CD4-positive, alpha-beta T cell treated with Interleukin-6 for 4 hours (primary cell): ENCODE measurements at regions not wholly inside any gene's neighbourhood (a gene's known extent, or its start where the extent isn't known, plus 50 kb on each side); places are given as distances from the start of the nearest gene placed in this dataset.

ENCODE experiments used
- DNase-seq: peaks from one replicate; pipeline ENCODE4 v3.0.0-alpha.2; 2020; ENCODE audit warnings: mixed read lengths

DNA sequence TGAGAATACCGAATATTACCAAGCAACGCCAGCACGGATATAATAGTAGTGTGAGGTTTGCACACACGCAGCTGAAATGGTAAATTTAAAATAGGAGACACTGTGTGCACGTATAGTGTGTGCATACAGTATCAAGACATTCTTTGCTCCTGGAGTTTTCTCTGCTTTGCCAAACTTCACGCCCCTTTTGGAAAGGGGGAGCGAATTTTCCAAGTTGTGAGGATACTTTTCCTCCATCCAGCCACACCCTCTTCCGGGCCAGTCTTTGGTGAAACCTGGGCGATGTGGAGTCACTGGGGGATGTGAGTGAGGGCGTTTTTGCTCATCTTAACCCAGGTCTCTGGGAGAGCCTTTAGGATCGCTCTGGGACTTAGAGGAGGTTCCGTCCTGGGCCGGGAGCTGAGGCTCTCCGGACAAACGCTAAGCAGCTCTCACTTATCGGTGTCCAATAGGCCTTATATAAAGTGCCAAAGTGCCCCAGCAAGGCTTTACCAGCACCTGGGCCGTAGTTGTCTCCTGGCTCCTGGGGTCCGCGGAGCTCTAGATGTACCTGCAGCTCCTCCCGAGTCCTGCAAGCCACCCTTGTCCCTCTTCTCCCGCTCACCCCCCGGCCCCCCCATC, 160.0 kb upstream of the MKI67 start:
- DNase-seq: no peak

DNA sequence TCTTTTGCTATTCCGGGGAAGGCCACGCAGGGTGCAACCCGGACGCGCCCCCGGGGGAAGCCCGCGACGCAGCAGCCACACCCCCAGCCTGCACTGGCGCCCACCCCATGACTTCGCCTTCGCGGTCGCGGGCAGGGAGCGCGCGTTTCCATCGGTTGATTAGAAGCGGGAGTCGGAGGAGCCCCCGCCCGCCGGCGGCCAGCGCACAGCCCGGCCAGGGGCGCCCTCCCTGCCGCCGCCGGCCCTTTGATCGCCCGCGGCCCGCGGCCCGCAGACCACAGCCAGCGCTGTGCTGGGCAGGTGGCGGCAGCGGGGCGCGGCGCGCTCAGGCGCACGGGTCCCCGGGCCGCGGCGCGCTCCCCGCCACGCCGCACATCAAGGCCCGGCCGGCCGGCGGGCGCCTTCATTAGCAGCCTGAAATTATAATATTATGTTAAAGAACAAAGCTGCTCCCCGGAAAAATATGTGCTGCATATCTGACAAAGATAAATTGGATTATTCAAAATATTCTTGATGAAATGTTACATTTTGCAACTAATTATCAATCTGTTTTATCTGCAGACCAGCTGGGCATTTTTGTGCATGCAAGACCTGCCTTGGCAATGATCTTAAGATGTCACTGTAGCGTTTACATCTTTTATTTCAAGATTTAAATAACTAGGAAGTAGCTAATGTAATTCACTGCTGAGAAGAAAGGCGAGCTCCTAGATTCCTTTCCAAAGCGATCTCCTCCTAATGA, 160.7 kb upstream of the MKI67 start:
- no peak for DNase-seq

DNA sequence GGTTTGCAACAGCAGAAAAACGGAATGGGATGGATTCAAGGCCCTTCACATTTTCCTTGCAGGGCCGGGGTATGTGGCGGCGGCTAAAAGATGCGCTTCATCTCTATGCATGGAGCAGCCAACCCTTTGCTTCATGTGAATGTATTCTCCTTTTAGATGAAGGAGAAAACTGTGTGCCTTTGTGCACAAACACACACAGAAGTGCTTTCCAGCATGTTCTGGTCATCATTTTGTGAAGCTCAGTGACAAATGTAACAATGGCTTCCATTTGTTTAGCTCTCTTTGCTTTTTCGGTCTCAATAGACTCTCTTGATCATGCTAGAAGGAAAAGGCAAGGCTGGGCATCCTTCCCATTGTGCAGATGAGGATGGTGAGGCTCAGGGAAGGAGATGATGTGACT, 161.7 kb upstream of the MKI67 start:
- DNase-seq: no peak

DNA sequence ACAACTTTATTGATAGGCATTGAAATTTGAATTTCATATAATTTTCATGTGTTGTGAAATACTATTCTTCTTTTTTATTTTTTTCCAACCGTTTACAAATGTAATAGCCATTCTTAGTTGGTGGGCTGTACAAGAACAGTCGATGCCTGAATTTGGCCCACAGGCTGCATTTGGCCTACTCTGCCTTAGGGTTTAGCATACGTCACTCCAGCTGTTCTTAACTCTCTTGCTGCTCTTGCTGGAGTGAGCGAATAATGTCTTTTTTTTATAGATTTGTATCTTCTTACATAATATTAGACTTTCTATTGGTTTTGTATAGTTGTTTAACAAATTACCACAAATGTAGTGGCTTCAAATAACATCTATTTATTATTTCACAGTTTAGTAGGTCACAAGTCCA, 163.4 kb upstream of the MKI67 start:
- DNase-seq: no peak

DNA sequence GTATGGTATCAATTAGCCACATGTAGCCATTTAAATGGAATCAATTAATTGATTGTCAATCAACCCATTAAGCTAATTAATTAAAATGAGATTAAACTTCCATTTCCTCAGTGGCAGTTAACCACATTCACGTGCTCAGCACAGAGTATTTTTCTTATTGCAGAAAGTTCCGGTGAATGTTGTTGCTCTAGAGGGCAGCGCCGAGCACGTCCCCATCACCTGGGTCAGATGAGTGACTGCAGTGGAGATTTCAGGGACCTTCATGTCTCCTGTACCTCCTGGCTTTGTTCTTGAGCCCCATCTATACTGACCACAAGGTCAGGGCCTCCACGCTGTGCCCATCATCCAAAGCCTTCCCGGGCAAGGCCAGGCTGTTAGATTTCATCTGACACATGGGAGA, 168.8 kb upstream of the MKI67 start:
- no peak for DNase-seq

DNA sequence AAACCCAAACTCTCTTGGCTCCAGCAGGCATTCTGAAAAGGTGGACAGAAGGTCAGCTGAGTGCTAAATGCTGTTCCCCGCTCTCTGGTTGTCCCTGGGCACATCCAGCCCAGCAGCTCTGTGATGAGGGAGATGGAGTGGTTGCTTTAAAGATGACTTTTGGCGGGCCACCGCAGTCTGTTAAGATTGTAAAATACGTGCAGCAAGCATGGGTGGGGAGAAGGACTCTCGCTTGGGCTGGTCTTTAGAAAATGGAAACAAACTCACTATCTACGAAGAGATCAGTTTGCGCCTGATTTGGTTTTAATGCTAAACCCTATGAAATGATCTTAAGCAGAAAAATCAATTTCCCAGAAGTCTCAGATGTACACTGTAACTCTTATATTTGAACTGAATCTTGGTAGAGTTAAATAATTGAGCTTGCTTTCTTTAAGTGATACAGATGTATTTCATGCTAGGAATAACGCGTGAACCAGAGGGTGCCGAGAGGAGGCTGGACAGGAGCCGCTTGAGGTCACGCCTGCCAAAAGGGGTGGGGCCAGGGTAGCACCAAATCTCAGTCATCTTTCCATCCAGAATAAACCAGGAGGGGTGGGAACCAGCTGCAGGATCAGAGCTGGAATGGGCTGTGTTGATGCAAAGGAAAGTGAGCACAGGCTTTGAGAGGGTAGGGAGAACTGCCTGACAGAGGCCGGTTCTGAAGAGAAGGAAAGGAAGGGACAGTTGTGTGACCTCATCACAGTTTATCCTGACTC, 170.2 kb upstream of the MKI67 start:
- no peak for DNase-seq

DNA sequence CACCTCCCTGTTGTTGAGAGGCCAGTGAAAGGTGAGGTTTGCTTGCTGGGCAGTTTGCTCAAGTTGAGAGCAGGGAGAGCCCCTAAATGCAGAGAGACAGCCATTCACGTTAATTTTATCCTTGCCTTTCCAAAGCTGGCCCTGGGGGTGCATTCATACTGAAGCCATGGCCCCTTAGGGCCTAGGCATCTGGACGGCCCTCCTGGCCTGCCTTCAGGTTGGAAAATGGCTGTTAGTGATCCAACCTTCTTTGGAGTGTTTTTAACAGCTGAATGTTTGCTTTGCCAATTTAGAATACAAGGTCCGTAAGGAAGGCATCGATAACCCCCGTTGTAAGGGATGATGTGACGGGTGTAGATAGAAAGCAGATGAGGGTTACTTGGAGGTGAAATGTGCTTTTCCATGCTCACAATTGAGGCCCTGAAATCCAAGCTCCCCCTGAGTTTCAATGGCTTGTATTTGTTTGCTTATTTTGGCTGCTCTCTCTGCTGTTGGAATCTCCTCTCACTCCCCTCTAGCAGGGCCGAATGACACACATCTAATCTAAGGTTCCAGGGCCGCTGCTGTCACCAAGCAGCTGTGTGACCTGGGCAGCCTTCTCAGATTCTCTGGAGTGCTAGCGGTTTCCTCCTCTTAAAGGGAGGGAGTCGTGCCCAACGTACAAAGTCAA, 171.6 kb upstream of the MKI67 start:
- DNase-seq: no peak

DNA sequence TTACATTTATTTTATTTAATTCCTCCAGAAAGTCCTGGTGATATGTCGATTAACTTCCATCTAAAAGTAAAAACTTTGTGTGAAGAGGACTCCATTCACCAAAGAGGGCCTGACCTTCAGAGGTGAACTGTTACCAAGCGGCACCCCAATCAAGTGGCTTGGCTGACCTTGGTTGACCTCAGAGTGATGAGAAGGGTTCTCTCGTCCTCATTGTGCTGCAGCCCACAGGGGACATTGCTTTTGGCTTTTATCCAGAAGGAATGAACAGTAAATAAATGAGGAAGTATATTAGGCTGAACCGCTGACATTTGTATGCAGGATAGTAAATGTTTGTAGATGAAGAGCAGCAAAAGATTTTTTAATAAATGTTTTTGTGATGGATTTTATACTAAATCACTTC, 172.4 kb upstream of the MKI67 start:
- DNase-seq: no peak

DNA sequence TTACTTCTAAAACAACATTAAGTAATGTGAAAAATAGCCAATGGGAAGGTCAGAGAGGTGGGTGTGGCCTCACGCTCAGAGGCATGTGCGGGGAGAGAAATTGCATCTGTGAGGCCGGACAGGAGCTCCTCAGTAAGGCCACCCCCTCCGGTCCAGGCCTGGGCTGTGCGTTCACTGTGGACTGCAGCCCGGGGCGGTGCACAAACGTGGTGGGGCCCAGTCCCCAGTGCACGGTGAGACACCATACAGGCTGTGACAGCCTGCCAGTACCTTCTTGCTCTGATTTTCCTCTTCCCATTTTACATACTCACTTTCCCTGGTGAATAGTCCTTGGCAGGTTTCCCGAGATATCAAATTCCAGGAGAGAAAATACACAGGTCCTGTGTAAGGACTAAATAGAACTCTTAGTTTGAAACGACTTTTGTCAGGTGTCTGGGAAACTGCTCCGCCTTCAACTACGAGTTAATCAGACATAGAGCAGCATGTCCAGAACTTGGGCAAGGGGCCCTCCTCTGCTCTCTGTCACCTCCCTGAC, 174.1 kb upstream of the MKI67 start:
- DNase-seq: no peak

DNA sequence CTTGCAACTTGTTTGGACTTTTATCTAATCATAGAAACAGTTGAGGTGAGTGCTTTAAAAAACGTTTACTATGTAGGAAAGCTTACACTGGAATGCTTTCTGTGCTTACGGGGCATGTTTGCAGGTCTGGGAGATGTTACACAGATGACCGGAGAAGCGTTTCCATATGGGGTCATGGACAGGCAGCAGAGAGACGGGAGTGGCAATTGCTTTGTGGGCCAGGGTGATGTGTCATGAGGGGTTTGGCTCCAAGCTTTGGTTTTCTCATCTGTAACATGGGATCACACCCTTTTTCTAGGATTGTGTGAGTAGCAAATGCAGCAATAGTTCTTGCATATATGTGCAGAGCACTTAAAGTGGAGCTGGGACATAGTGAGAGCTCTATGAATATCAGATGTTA, 174.8 kb upstream of the MKI67 start:
- no peak for DNase-seq

DNA sequence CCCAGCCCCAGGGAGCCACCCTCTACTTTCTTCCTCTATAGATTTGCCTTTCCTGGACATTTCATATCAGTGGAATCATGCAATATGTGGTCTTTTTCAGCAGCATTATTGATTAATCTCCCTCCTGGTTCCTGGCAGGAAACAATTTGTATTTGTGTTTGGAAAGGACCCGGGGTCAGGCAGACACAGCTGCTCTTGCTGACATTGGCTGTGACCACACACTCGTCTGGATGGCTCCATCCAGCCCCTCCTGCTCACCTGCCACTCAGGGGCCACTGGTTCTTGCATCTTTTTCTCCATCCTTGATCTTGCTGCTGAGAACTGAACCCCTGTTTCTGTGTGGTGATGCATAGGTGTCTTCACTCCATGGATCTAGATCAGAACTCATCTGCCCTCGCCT, 176.6 kb upstream of the MKI67 start:
- DNase-seq: no peak

DNA sequence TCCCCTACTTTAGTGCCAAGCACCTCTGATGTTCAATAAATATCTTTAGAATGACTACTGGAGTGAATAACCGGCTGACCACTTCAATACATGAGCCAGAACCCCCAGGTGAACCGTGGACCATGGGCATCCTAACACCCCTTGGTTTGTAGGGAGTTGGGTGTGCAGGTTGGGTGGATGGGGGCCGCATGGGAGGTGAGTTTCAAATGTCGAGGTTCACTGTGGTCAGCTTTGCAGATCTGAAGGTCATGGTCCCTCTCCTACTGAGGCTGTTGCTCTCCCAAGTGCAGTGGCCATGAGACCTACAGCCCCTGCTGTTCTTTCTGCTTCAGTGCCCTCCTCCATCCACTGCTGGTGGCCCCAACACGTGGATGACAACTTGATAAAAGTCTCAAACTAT, 178.0 kb upstream of the MKI67 start:
- DNase-seq: no peak

DNA sequence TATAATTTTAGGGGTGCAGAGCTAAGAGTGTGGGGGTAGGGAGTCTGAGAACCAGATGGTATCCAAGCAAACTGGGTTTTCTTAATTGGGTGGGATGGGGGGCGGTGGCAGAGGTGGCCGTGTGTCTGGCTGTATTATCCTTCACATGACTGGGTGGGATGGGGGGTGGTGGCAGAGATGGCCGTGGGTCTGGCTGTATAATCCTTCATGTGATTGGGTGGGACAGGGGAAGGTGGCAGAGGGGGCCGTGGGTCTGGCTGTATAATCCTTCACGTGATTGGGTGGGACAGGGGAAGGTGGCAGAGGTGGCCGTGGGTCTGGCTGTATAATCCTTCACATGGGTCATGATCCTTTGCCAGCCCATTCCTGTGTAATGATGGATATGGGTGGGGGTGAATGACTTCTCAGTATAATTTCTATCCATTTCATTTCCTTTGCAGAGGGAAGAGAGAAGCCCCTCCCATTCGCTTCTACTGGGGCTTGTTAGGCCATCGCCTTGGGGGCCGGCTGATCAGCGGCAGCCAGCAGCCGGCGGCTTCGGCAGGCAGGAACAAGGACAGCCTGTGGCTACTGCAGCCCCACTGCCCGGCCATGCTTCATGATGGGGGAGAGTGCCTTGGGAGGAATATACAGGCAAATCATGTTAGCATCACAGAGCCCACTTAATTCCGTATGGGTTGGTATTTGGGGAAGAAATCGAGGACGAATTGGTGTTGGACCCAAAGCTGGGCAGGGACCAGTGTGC, 179.6 kb upstream of the MKI67 start:
- no peak for DNase-seq

DNA sequence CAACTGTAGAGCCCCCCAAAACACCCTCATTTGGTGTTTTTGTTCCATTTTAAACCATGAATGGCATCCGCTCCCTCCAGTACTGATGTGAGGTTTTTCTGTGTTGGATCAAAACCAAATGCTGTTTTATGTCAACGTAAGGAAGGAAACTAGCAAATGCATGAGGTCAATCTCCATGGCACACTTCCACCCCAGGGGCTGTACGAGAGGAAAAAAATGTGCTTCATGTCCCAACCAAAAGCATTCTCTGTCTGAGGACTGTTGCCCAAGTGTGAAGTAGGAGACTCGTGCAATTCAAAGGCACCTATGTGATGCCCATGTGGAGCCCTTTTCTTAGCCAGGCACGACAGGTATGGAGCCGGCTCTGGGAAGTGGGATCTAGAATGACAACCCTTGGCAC, 180.3 kb upstream of the MKI67 start:
- no peak for DNase-seq

DNA sequence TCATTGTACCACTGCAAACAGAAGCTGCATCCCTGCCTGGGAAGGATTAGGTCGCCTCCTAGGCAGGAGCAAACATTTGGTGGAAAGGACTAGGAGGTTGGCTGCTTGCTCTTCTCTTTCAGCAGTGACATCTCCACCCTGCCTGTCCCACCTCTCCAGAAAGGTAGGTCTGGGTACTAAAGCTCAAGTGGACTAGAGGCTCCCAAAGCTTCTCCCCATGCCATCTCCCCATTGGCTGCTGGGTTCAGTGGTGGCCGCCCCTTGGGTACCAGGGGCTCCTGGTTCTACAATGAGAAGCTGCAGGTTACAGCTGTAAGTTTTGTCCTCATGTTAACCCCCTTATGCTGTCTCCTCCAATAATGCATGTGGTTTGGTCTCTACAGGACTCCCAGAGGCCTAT, 180.7 kb upstream of the MKI67 start:
- no peak for DNase-seq

DNA sequence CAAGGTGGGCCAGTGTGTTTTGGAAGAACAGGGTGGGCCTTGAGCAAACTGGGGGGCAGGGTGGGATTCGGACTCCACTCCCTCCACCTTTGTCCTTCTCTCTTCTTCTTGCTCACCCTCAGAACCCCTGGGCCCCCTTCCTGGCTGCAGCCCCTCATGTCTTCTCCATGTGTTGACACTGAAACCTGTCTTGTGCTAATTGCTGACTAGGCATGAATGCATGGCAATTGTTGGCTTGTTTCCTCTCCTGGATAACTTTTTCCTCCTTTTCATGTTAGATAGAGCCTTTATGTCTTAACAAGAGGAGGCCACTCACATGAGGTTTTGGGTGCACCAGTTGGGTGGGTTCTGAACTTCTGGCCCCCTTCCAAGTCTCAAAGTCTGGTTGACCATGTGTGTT, 181.6 kb upstream of the MKI67 start:
- DNase-seq: no peak

DNA sequence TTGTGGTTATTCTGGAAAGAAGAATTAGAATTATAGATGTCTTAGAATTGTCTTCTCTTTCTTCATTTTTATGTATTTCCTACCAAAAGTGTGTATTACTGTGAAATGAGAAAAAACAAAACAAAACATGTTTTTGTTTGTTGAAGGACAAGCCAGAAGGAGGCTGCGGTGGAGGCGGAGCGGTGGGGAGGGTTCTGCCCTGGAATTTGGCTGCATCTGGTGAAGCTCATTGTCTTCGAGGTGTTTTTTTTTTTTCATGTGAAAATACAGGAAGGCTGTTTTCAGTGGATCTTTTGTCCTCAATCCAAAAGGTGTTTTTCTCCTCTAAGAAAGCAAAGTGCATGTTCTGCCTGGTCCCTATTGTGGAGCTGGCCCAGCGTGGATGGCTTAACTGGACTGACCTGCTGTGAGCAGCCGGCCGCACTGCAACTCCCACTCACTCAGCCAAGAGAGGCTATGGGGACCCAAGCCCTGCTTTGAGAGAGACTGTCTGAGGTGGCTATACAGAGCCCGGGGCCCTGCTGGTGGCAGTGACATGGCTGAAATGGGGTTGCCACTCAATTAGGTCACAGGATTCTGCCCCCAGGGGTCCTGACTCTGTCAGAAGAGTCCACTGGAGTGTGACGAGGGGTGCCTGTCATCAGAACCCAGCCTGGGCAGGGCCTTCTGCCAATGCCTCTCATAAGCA, 184.9 kb upstream of the MKI67 start:
- no peak for DNase-seq

DNA sequence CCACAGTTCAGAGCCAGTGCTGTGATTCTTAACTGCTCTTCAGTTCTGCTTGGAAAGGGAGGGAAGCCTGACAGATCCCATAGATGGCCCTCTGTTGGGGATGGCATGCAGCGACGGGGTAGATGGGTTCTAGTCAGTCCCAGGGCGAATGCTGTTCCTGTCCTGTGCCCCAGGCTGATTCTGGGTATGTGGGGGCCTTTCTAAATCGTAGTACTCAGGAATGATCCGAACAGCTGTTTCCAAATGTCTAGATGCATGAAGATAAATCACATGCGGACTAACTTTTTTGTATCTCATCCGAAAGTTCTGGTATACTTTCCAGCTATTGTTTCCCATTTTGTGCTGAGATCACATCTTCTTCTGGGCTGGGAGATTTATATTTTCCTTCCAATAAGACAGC, 186.0 kb upstream of the MKI67 start:
- DNase-seq: no peak

DNA sequence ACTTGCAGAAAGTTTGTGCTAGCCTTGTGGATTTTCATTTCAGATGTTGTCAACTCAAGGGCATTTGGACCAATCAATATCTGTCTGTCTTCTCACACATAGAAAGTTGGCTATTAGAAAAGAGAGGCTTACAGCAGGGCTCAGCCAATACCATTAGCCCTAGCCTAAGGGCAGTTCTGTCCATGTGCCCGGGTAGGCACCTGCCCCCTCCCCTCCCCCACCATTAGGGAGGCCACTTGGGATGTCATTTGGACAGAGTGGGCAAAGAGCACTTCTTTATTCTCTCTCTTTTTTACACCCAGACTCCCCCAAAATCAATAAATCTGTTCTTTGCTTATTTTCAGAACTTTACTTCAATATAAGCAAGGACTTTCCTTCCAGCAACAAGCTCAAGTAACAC, 188.5 kb upstream of the MKI67 start:
- no peak for DNase-seq

DNA sequence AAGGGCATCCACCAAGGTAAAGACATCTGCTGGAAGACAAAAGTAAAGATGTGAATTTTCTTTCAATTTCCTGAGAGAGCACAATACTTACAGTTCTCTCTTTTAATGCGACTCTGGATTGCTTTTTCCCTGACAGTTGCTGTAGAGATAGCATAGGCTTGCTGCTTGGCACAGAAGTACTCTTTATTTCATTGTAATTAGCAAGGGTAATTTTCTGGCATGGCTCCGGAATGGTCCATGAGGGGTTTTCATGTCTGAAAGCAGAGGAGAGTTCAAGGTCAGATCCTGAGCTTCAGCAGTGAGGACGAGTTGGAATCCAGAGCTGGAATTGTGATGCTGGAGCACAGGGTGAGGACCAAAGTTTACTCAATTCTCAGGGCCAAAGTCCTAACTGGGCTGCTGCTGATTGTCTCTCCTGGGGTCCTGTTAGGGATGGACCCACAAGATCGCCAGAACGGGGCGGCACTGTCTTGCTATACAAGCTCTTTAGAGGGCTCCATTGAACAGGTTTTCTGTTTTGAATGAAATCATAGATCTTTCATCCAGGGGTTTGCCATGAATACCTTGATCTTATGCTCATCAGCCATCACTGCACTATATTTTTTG, 190.0 kb upstream of the MKI67 start:
- DNase-seq: no peak

DNA sequence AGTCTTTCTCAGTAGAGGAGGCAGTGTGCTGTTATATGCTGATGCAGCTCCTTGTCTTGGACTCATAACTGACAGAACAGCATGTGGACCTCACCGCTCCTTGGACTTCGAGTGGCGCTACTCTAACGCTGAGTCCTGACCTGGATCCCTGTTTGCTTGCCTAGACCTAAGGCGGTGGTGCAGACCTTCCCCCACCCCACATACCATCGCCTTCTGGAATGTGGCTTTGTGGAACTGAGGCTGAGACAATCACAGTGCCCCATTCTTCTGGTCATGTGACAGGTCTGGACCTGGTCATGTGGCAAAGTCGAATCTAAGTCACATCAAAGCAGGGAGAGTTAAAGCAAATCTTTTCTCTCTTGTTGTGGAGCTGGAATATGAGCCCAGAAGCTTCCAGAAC, 190.7 kb upstream of the MKI67 start:
- DNase-seq: no peak

DNA sequence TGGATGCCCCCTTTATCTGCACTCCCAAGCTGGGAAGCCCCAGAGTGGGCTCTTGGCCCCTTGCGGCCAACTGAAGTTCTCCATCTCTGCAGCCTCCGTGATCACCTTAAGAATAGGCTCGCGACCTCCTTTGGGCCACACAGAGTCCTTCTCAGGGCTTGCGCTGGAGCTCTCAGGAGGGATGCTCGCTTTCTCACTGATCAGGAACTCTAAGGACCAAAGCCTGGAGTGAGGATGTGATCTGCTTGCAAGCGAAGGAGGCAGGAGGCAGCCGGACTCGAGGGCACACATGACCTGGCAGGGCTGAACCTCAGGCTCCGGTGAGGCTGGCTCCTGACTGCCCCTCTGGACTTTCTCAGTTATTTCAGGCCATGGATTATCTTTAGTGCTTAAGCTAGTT, 192.1 kb upstream of the MKI67 start:
- DNase-seq: no peak
